KMS-11 (cell line): ENCODE measurements at regions not wholly inside any gene's neighbourhood (a gene's known extent, or its start where the extent isn't known, plus 50 kb on each side); places are given as distances from the start of the nearest gene placed in this dataset.

Experiments used
- H2AFZ ChIP-seq: fragments of 200-600 bp; sonication (generic); 2 replicates; pipeline ENCODE4 v1.6.1; 2016; ENCODE audit warnings: antibody characterized with exemption, mixed run types, low read depth
- H3K27ac ChIP-seq: fragments of 200-600 bp; sonication (generic); 2 replicates; pipeline ENCODE4 v1.6.1; 2016; ENCODE audit warnings: mild to moderate bottlenecking, mixed run types
- H3K27me3 ChIP-seq: fragments of 200-600 bp; sonication (generic); 2 replicates; pipeline ENCODE4 v1.6.1; 2017; ENCODE audit warnings: mild to moderate bottlenecking, low read depth, mixed run types, moderate library complexity; ENCODE audit not compliant: insufficient read depth
- H3K36me3 ChIP-seq: fragments of 200-600 bp; sonication (generic); 2 replicates; pipeline ENCODE4 v1.6.1; 2017; ENCODE audit warnings: mild to moderate bottlenecking, mixed run types; ENCODE audit not compliant: insufficient read depth
- H3K4me1 ChIP-seq: fragments of 200-600 bp; sonication (generic); 2 replicates; pipeline ENCODE4 v1.6.1; 2016; ENCODE audit warnings: mild to moderate bottlenecking, low read depth, mixed run types; ENCODE audit not compliant: poor library complexity, severe bottlenecking
- H3K4me2 ChIP-seq: fragments of 200-600 bp; sonication (generic); 2 replicates; pipeline ENCODE4 v1.7.0; 2016; ENCODE audit warnings: mild to moderate bottlenecking, mixed run types
- H3K4me3 ChIP-seq: fragments of 200-600 bp; sonication (generic); IDR thresholded peaks from 2 replicates; pipeline ENCODE4 v1.6.1; 2017; ENCODE audit warnings: low read depth, low read length, mixed read lengths; ENCODE audit not compliant: insufficient read depth
- H3K79me2 ChIP-seq: fragments of 200-600 bp; sonication (generic); 2 replicates; pipeline ENCODE4 v1.6.1; 2016; ENCODE audit warnings: low read depth, mixed run types; ENCODE audit not compliant: insufficient read depth
- H3K9ac ChIP-seq: fragments of 200-600 bp; sonication (generic); 2 replicates; pipeline ENCODE4 v1.6.1; 2016; ENCODE audit warnings: mild to moderate bottlenecking, mixed run types
- H4K20me1 ChIP-seq: fragments of 200-600 bp; sonication (generic); 2 replicates; pipeline ENCODE4 v1.6.1; 2016; ENCODE audit warnings: mild to moderate bottlenecking, mixed run types; ENCODE audit not compliant: insufficient read depth
- TF ChIP-seq, protein P1 (sequence below): fragments of 200-600 bp; sonication (generic); conservative IDR thresholded peaks from 2 replicates; pipeline ENCODE4 v1.6.1; 2017; ENCODE audit warnings: low read depth, mild to moderate bottlenecking, antibody characterized with exemption, low read length, moderate library complexity, mixed read lengths

DNA sequence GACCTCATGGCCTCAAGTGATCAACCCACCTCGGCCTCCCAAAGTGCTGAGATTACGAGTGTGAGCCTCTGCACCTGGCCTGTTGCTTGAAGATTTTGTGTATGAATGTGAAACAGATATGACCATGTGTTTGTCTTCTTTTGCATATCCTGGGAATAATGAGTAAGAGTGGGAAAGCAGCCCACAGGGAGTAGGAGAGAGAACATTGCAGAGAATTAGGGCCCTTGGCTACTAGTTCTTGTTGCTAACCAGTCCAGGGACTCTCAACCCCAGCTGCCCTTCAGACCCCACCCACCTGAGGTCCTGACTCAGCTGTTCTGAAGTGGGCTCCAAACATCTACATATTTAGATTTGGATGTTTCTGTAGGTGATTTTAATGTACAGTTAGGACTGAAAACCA lies 125.5 kb downstream of the MTX3 start:
- no peaks in the 10 kb centered on the region for H4K20me1 ChIP-seq
- no peaks in the 10 kb centered on the region for H3K4me1 ChIP-seq
- no peaks in the 10 kb centered on the region for H3K36me3 ChIP-seq
- no peak overlapping the region for H3K9ac ChIP-seq
- no peaks in the 10 kb centered on the region for H3K79me2 ChIP-seq
- TF ChIP-seq, protein P1, sequence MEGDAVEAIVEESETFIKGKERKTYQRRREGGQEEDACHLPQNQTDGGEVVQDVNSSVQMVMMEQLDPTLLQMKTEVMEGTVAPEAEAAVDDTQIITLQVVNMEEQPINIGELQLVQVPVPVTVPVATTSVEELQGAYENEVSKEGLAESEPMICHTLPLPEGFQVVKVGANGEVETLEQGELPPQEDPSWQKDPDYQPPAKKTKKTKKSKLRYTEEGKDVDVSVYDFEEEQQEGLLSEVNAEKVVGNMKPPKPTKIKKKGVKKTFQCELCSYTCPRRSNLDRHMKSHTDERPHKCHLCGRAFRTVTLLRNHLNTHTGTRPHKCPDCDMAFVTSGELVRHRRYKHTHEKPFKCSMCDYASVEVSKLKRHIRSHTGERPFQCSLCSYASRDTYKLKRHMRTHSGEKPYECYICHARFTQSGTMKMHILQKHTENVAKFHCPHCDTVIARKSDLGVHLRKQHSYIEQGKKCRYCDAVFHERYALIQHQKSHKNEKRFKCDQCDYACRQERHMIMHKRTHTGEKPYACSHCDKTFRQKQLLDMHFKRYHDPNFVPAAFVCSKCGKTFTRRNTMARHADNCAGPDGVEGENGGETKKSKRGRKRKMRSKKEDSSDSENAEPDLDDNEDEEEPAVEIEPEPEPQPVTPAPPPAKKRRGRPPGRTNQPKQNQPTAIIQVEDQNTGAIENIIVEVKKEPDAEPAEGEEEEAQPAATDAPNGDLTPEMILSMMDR = no peak
- no peak overlapping the region for H3K27ac ChIP-seq
- H3K4me2 ChIP-seq = no peak overlapping the region
- H2AFZ ChIP-seq = no peak overlapping the region
- H3K4me3 ChIP-seq = no peak overlapping the region
- no peaks in the 10 kb centered on the region for H3K27me3 ChIP-seq

DNA sequence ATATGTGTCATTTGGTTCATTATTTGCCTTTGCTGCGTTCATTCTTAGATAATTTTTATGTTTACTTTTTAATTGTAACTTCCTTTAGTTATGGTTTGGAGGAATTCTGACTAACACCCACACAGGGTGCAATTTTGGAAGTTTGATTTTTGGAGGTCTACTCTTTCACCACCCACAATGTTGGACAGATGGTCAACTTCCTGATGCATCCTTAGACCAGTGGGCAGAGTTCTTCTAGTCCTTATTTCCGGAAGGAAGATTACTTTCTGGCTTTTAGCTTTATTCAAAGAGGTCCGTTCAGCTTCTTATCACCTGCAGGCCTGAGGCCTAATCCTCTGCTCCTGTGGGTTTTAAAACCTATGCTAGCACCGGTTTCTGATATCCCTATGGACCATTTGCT lies 126.7 kb downstream of the MTX3 start:
- no peaks in the 10 kb centered on the region for H4K20me1 ChIP-seq
- no peak overlapping the region for H3K4me2 ChIP-seq
- H3K27me3 ChIP-seq = no peaks in the 10 kb centered on the region
- no peak overlapping the region for H3K4me3 ChIP-seq
- TF ChIP-seq, protein P1 = no peak
- no peaks in the 10 kb centered on the region for H3K4me1 ChIP-seq
- no peaks in the 10 kb centered on the region for H3K36me3 ChIP-seq
- H3K79me2 ChIP-seq = no peaks in the 10 kb centered on the region
- H3K27ac ChIP-seq = no peak overlapping the region
- no peak overlapping the region for H2AFZ ChIP-seq
- H3K9ac ChIP-seq = no peak overlapping the region

DNA sequence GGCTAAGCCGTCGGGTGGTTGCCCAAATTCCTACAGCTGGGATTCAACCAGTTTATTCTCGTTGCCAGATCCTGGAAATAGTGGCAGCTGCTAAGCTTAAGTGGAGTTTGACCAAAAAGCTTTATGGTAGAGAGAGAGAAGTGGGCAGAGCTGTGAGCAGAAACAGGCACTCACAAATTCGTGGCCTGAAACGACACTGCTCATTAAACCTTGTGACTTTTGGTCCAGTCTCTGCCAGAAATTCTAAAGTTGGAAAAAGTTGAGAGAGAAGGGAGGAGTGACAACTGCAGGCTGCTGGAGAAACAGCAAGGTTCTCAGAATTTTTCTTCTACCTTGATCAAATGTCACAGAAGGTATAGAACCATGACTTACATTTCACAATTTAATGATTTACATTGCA lies 131.5 kb downstream of the MTX3 start:
- Histone ChIP-seq H4K20me1 (no peaks in the 10 kb centered on the region), H2AFZ (no peak overlapping the region), H3K4me1 (no peaks in the 10 kb centered on the region), H3K36me3 (no peaks in the 10 kb centered on the region), H3K4me2 (no peak overlapping the region), H3K27me3 (no peaks in the 10 kb centered on the region), H3K9ac (no peak overlapping the region), H3K79me2 (no peaks in the 10 kb centered on the region), H3K4me3 (no peak overlapping the region), H3K27ac (no peak overlapping the region)
- TF ChIP-seq, protein P1 = no peak

DNA sequence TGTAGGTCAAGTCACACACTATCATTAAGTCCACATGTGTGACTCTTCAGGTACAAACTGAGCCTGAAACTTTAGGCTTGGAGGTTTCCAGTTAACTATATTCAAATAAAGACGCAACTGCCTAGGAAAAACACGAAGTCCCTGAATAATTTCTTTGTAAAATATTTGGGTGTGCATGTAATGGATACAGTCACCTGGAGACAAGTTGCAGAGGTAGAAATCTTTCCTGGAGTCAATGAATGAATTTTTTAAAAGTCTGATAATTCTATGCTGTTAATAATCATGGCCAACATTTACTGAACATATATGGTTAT lies 132.7 kb downstream of the MTX3 start:
- Histone ChIP-seq H3K36me3 (no peaks in the 10 kb centered on the region), H3K4me2 (no peak overlapping the region), H4K20me1 (no peaks in the 10 kb centered on the region), H3K79me2 (no peaks in the 10 kb centered on the region), H2AFZ (no peak overlapping the region), H3K4me3 (no peak overlapping the region), H3K27ac (no peak overlapping the region), H3K9ac (no peak overlapping the region), H3K4me1 (no peaks in the 10 kb centered on the region), H3K27me3 (no peaks in the 10 kb centered on the region)
- TF ChIP-seq, protein P1 = peak; percentile 52; the same call in 1 of the 2 replicates
